ENCODE measurements at regions not wholly inside any gene's neighbourhood (a gene's known extent, or its start where the extent isn't known, plus 50 kb on each side); places are given as distances from the start of the nearest gene placed in this dataset.
"Not testable (repeated sequence)": the region's sequence is repeated elsewhere in the genome, so short reads cannot be mapped to it uniquely, and the experiment has no call there.

DNA sequence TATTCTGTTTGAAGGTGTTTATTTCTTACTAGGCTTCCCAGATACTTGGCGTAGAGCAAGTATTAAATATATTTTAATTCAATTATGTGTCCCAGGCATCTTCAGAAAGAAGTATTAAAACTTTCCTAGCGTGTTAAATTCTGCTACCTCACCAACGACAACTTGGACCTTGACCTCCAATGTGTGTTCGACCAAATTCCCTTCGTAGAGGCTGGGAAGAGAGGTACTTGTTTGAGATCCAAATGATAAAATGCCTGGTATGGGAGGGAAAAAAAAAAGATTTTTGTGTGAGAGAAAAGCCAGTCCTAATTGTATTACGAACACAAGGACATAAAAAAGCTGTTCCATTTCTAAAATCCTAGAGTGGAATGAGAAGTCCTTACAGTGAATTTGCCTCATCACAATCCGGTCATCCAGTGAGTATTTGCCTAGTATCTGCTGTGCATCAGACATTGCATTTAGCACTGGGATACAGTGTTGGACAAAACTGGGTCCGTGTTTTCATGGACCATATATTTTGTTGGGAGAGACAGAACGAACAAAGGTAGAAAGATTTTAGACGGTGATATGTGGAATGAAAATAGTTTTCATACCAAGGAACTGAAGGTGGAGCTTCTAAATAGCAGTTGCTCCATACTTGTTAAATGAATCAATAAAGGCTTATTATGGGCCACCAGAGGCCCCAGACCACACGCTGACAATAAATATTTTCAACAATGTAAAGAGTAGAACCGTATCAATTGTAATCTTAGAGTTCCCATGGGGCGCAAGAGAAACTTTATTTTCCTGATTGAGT lies 103.1 kb downstream of the KIF4B start:
- ATAC-seq: no peak

- no peak for ATAC-seq
Measured at GRCh38 chr5:155125551-155126095, 112.1 kb downstream of the KIF4B start.

DNA sequence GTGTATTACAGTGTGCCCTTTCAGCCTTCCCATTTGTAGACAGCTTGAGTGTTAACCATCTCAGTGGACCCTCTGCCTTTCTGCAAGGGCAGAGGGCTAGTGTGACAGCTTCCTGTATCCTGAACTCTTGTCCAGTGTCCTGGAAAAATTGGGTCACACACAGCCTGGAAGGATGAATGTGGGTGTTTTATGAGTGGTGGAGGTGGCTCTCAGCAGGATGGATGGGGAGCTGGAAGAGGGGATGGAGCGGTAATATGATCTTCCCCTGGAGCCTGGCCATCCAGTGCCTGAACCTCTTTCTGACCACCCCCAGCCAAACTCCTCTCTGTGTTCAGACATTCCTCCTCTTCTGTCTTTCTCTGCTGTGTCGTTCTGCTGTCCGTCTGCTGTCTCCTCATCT lies 113.0 kb downstream of the KIF4B start:
- ATAC-seq: no peak

GRCh38 chr5:155127552-155127951 lies 114.0 kb downstream of the KIF4B start:
- no peak for ATAC-seq

DNA sequence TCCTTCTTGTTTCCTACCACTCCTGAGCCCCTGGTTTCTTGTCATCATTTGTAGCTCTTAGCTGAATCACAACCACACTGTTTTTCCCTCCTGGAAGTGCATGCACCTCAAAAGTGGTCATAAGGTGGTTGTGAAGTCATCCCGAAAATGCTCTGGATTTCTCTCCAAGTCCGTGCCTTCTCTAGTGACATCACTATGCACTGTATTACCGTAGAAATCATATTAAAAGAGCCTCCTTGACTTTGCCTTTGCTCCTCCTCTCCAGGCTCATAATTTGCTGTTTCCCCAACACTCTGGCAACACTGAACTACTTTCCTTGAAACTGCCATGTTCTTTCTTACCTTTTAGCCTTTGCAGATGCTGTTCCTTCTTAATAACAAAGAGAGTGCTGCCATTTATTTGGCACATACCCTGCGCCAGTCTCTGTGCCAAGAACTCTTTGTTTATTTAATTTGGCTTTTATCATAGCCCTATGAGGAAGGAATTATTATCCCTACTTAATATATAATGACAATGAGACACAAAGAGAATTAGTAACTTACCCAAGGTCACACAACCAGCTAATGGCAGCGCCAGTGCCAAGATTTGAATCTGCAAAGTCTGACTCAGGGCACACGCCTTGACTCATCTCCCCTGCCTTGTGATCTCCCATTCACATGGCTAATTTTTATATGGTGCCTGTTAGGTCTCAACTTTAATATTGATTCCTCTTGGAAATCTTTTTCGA lies 115.4 kb downstream of the KIF4B start:
- no peak for ATAC-seq

DNA sequence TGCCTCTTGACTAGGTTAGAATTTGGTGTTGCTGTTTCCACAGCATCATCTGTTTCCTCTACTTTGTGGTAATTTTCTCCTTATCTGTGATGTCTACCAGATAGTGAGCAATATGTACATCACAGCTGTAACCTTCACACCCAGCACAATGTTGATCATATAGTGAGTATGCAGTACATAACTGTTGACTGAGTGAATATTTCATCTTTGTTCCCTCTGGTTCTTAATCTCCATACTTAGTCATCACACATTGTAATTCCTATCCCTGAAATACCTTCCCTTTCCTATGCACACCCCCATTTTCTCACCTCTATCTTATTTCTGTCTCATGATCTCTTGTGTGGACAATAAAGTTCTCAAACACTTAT lies 115.9 kb downstream of the KIF4B start:
- ATAC-seq: no peak

GRCh38 chr5:155134130-155134529 lies 120.6 kb downstream of the KIF4B start:
- ATAC-seq: no peak

- no peak for ATAC-seq
Measured at GRCh38 chr5:155136216-155136850, 122.8 kb downstream of the KIF4B start.

DNA sequence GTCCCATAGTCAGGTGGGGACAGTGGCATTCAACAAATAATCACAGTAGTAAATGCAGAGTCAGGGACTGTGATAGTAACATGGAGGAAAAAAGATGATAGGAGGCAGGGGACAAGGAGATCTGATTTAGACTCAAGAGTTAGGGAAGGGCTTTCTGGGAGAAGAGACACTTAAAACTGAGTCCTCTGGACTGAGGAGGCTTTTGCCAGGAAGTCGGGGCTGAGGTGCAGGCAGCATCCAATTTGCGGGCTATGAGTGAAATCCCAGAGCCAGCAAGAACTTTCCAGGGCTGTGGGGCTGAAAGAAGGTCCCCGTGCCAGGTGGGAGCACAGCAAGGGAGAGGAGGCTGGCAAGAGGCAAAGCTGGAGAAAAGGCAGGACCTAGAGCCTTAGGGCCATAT lies 124.1 kb downstream of the KIF4B start:
- no peak for ATAC-seq

DNA sequence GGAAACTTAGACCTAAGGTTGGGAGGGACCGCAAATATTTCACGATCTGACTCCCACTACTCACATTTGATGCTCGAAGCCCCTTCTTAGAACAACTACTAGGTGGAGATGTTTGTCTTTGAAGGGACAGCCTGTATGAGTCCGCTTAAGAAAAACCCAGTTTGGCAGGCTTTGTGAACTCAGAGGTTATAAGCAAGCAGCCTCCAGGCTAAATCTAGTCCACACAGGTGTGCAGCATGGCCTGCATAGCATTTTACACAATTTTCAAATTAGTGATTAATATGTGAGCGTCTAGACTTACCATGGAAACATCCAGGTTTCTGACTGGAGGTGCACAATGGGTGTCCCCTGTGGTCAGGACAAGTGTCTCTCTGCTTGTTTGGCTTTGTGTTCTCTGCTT lies 127.1 kb downstream of the KIF4B start:
- ATAC-seq: no peak

- no peak for ATAC-seq
Measured at GRCh38 chr5:155144956-155145355, 131.4 kb downstream of the KIF4B start.

DNA sequence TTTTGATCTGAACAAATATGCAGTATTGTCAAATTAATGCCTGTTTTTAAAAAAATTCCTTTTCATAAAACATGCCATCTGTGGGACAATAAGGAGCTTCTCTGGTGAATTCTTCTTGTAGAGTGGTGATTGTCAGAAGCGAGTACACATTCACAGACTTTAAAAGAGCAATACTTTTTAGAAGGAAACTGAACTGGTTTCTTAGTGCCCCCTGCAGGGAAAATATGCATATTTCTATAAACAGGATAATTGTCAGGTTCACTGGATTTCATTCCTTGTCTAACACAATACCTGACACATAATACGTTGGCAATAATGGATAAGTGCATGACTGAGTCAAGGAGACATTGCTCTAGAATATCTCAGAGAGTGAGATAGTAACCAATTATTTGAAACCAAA lies 133.7 kb downstream of the KIF4B start:
- ATAC-seq: no peak

GRCh38 chr5:155148694-155149093 lies 135.1 kb downstream of the KIF4B start:
- ATAC-seq: no peak

- no peak for ATAC-seq
Measured at GRCh38 chr5:155150012-155150411, 136.5 kb downstream of the KIF4B start.

- no peak for ATAC-seq
Measured at GRCh38 chr5:155154973-155155372, 141.4 kb downstream of the KIF4B start.

- ATAC-seq: not testable (repeated sequence)
Measured at GRCh38 chr5:155163084-155163483, 149.5 kb downstream of the KIF4B start.

DNA sequence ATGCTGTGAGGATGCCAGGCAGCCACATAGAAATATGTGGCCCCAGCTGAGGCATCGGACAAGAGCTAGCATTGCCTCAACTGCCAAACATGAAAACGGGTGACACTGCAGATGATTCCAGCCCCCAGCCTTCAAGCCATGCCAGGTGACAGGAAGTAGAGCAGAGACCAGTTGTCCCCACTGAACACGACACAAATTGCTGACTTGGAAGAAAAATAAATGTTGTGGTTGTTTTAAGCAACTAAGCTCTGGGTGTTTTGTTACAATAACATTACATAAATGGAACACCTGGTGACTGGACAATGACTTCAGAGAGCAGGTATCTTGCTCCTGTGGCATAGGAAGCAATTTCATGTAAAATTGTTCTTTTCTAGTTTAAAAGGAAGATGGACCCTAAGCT lies 154.2 kb downstream of the KIF4B start:
- ATAC-seq: no peak

GRCh38 chr5:155181542-155181941 lies 168.0 kb downstream of the KIF4B start:
- no peak for ATAC-seq

DNA sequence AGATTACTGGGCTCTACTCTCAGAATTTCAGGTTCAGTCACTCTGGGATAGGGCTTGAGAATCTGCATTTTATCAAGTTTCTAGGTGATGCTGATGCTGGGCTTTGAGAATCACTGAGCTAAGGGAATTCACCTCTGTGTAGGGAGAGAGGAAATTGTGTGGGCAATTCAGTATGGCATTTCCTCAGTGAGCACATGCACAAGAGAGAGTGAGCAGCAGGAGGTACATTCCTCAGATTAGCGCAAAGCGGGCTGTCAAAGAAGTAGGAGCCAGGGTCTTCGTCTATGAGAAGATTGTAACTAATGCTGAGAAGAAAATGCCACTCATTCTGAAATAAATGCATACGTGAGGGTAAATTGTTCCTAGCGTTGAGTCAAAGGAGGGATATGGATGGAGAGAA lies 175.9 kb downstream of the KIF4B start:
- ATAC-seq: no peak

DNA sequence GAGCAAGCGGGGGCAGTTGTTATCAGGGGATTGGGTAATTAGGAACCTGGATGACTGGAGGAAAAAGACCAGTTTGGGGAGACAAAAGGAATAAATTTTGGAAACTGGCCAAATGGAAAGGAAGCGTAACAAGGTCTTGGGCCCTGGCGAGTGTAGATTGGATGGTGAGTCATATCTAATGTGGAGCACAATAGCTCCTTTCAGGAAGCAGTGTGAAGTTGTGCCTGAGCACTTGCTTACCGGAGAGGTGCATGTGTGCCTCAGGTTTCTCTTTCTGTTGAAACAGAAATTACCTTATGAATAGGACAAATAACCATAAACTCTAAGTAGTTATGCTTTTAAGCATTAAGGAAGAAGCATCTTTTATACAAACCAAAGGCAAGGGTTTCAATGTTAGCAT lies 176.4 kb downstream of the KIF4B start:
- ATAC-seq: no peak

DNA sequence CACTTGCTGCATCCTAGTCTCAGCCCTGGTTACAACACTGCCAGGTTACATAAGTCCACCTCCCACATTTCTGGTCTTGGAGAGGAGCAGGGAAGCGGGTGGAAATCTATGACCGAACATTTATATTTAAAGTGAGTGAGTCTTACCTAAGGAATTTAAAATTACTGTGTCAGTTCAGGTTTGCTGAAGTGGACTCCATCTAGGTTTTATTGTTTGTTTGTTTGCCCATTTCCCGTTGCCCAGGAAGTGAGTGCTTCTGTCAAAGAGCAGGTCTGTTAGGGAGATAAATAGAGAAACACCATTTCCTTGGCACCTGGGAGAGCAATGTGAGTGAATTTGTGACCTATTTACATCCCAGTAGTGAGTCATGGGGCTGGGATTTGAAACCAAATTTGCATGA lies 179.5 kb downstream of the KIF4B start:
- no peak for ATAC-seq

- no peak for ATAC-seq
Measured at GRCh38 chr5:155193483-155194107, 180.0 kb downstream of the KIF4B start.

GRCh38 chr5:155200608-155201007 lies 187.1 kb downstream of the KIF4B start:
- ATAC-seq: no peak

All from activated CD4-positive, CD25-positive, alpha-beta regulatory T cell treated with anti-CD3 and anti-CD28 coated beads, Interleukin-2, amount 50 U/mL, for 24 hours (primary cell).